T-cell (primary cell): ENCODE measurements at regions not wholly inside any gene's neighbourhood (a gene's known extent, or its start where the extent isn't known, plus 50 kb on each side); places are given as distances from the start of the nearest gene placed in this dataset.

Experiments used
- ATAC-seq, 4 experiments: fragments of 200-7000 bp in 3 of 4; fragments of 150-1000 bp in 1 of 4; cut with Tn5 transposase; replicated peaks in 1 of 4; 1 replicate in 3 of 4; 2 replicates in 1 of 4; pipeline ENCODE4 v1.10.0; 2021; ENCODE audit warnings: moderate library complexity in 3 of 4, mild to moderate bottlenecking in 2 of 4, moderate number of reproducible peaks in 1 of 4
- CTCF ChIA-PET, 2 donors: fragments of 300-600 bp; sonication (Branson Sonifier 250); formaldehyde crosslinking; loops; one replicate each; lab custom pipeline; 2022; ENCODE audit warnings: antibody characterized with exemption in 2 of 2; lab: Charles Lee
- POLR2A ChIA-PET, 2 donors: fragments of 300-600 bp; sonication (Branson Sonifier 250); formaldehyde crosslinking; loops; one replicate each; lab custom pipeline; 2022; ENCODE audit warnings: antibody characterized with exemption in 2 of 2; lab: Charles Lee
- DNase-seq, 35 experiments: peaks; one replicate each; pipeline versions ENCODE4 v3.0.0 to v3.0.0-alpha.2; 2013 to 2023
- H3K27ac ChIP-seq: one replicate; pipeline ENCODE4 v1.5.1; 2013; ENCODE audit warnings: low read length
- H3K27me3 ChIP-seq, 2 experiments: replicated peaks in 1 of 2; 1 replicate in 1 of 2; 2 replicates in 1 of 2; pipeline versions ENCODE4 v1.6.1 to v1.7.0; 2013; ENCODE audit warnings: low read length in 1 of 2, mixed read lengths in 1 of 2; ENCODE audit not compliant: control insufficient read depth in 2 of 2, insufficient read depth in 2 of 2; ENCODE audit errors: extremely low read depth in 1 of 2
- H3K36me3 ChIP-seq, 2 donors: 1 replicate in 1 of 2; 2 replicates in 1 of 2; pipeline versions ENCODE4 v1.6.1 to v1.7.0; 2013; ENCODE audit warnings: low read length in 1 of 2; ENCODE audit not compliant: control insufficient read depth in 2 of 2, insufficient read depth in 1 of 2; ENCODE audit errors: extremely low read depth in 1 of 2
- H3K4me1 ChIP-seq, 2 experiments: 1 replicate in 1 of 2; 2 replicates in 1 of 2; pipeline versions ENCODE4 v1.6.1 to v1.7.0; 2013; ENCODE audit warnings: low read length in 2 of 2, mixed read lengths in 1 of 2; ENCODE audit not compliant: insufficient read depth in 2 of 2, control insufficient read depth in 1 of 2; ENCODE audit errors: extremely low read depth in 1 of 2
- H3K4me3 ChIP-seq, 2 donors: 1 replicate in 1 of 2; 2 replicates in 1 of 2; pipeline versions ENCODE4 v1.5.1 to v1.7.0; 2013; ENCODE audit warnings: mild to moderate bottlenecking in 2 of 2, low read length in 1 of 2, moderate library complexity in 1 of 2; ENCODE audit not compliant: control insufficient read depth in 1 of 2; ENCODE audit errors: extremely low read depth in 1 of 2
- H3K9me3 ChIP-seq: 2 replicates; pipeline ENCODE4 v1.7.0; 2013
- H3K27ac Mint-ChIP-seq, 2 donors: one replicate each; pipeline ENCODE4 v1.8.0; 2020 to 2021; ENCODE audit warnings: mild to moderate bottlenecking in 2 of 2, mixed read lengths in 2 of 2
- H3K27me3 Mint-ChIP-seq, 2 donors: one replicate each; pipeline ENCODE4 v1.8.0; 2021 to 2022; ENCODE audit warnings: mixed read lengths in 2 of 2
- H3K36me3 Mint-ChIP-seq: one replicate; pipeline ENCODE4 v1.8.0; 2021; ENCODE audit warnings: mixed read lengths
- H3K4me1 Mint-ChIP-seq, 3 donors: one replicate each; pipeline ENCODE4 v1.8.0; 2020 to 2022; ENCODE audit warnings: mixed read lengths in 3 of 3, mild to moderate bottlenecking in 1 of 3
- H3K4me3 Mint-ChIP-seq, 3 donors: one replicate each; pipeline ENCODE4 v1.8.0; 2020 to 2022; ENCODE audit warnings: mild to moderate bottlenecking in 3 of 3, mixed read lengths in 3 of 3, moderate library complexity in 3 of 3
- H3K9me3 Mint-ChIP-seq, 3 donors: one replicate each; pipeline ENCODE4 v1.8.0; 2020 to 2022; ENCODE audit warnings: mixed read lengths in 3 of 3
- WGBS: methylation state at CpG from one replicate; pipeline ENCODE4 v1.1.5; 2013; ENCODE audit warnings: missing lambda C conversion rate; ENCODE audit not compliant: insufficient coverage; 5-methylcytosine and 5-hydroxymethylcytosine counted together

DNA sequence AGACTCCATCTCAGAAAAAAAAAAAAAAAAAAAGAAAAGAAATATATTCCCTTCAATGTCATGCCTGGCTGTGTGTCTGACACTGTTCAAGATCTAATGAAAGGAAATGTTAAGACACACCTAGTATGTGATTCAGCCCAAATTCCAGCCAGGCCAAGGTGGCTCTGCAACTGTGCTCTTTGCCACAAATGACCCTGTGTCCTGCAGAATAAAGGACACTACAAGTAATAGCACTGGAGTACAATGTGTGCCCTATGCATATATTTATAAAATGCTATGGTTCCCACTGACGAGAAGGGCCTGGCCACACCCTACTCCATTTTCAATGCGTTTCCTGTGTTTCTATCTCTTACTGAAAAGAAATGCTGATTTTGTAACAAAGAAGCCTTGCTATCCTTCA lies 98.0 kb upstream of the SORBS2 start:
- no peaks in the 10 kb centered on the region for H3K9me3 ChIP-seq
- Mint-ChIP-seq H3K27me3 (peaks cover 0 to 6% of the 10 kb centered on the region in 2 donors), H3K36me3 (no peaks in the 10 kb centered on the region), H3K4me3 (no peak overlapping the region), H3K27ac (no peak overlapping the region), H3K9me3 (no peaks in the 10 kb centered on the region), H3K4me1 (no peaks in the 10 kb centered on the region)
- DNase-seq = no peak
- ChIA-PET CTCF (interaction anchor here in 1 of 2 donors (0.6 to 0.7 kb wide), 2 partner anchors 20 kb away, joined by 3 to 4 read pairs; no protein-coding TSS in a partner anchor), POLR2A (no interaction called here)
- no peak overlapping the region for H3K4me3 ChIP-seq
- H3K27me3 ChIP-seq = no peaks in the 10 kb centered on the region
- no peaks in the 10 kb centered on the region for H3K4me1 ChIP-seq
- no CpG with 5 or more reads among the region's 2 CpGs for whole genome bisulfite sequencing
- ATAC-seq = no peak
- H3K27ac ChIP-seq = no peak overlapping the region
- H3K36me3 ChIP-seq = no peaks in the 10 kb centered on the region

DNA sequence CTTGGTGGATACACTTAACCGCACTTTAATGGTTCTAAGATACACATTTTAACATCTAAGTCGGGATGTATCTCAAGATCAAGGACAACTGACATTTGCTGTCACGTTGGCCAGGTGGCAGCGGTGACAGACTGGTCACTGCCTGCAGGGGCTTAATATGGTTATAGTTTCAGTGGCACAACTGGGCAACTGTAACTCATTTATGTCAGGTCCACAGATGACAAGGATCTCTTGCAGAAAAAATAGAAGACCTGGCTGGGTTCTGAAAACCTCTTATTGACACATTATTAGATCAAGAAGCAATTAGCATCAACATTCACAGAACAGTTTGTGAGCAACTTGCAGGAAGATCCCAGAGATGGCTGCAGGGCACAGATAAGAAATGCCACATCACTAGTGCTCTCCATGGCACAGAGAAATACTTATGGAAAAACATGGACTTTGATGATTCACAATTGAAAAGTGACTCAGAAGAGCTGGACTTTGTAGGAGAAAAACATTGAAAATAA lies 99.6 kb upstream of the SORBS2 start:
- Histone ChIP-seq H3K27me3 (no peaks in the 10 kb centered on the region), H3K36me3 (no peaks in the 10 kb centered on the region), H3K4me3 (no peak overlapping the region), H3K4me1 (no peaks in the 10 kb centered on the region), H3K9me3 (no peaks in the 10 kb centered on the region), H3K27ac (no peak overlapping the region)
- DNase-seq (no peak), ATAC-seq (no peak)
- CTCF ChIA-PET = no interaction called here
- no peaks in the 10 kb centered on the region for H3K9me3 Mint-ChIP-seq
- H3K4me1 Mint-ChIP-seq = no peaks in the 10 kb centered on the region
- 90% methylated on average over 3 of the region's 4 CpGs for WGBS
- POLR2A ChIA-PET = no interaction called here
- peaks cover 3 to 6% of the 10 kb centered on the region in 2 donors for H3K27me3 Mint-ChIP-seq
- no peak overlapping the region for H3K4me3 Mint-ChIP-seq
- no peak overlapping the region for H3K27ac Mint-ChIP-seq
- H3K36me3 Mint-ChIP-seq = no peaks in the 10 kb centered on the region

DNA sequence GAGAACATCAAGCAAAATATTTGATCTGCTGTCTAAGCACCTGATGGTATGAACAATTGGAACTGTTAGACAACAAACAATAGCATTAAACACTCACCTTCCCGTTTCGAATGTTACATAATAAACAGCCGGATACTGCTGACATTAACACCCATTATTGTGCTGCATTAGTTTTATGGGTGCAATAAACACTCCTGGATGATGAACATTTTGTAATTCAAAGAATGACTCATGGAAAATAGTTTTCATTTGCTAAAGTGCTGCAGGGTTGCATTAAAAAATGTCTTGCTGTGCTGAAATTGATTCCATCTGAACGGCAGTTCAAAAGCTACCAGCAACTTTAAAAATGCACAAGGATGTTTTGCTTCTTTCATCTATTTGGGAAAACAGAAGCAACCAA lies 100.8 kb upstream of the SORBS2 start:
- Histone ChIP-seq H3K27me3 (no peaks in the 10 kb centered on the region), H3K4me1 (no peaks in the 10 kb centered on the region), H3K9me3 (no peaks in the 10 kb centered on the region), H3K27ac (no peak overlapping the region), H3K4me3 (no peak overlapping the region), H3K36me3 (no peaks in the 10 kb centered on the region)
- Mint-ChIP-seq H3K9me3 (no peaks in the 10 kb centered on the region), H3K36me3 (no peaks in the 10 kb centered on the region), H3K4me3 (no peak overlapping the region), H3K4me1 (no peaks in the 10 kb centered on the region), H3K27ac (no peak overlapping the region), H3K27me3 (peaks cover 2 to 3% of the 10 kb centered on the region in 2 donors)
- DNase-seq (no peak), ATAC-seq (no peak)
- no CpG with 5 or more reads among the region's 4 CpGs for WGBS
- ChIA-PET POLR2A (no interaction called here), CTCF (no interaction called here)

DNA sequence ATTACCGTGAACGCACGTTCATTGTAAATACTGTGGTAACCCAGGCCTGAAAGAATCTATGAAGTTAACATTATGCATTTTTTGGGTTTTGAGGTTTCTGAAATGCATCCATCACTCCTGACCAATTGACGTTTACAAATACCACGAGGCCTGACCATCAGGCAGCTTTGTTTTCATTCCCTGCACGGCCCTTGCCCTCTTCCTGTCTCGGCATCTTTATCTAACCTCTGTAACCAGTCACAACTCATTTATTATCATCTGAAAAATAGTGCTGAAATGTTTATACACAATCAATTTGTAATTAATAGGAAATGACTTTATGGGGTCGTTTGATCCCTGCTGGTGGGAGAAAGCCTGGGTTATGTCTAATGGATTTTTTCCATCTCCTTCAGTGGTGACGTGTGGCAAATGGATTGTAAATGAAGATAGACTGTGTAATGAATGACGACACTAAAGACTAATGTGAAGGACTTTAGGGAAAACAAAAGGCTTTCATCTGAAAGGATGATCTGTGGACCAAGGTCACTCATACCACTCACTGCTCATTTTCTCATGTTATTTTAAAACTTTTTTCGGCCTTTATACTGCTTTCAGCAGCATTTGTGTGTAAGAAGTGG lies 102.7 kb upstream of the SORBS2 start:
- Histone ChIP-seq H3K27me3 (no peaks in the 10 kb centered on the region), H3K9me3 (no peaks in the 10 kb centered on the region), H3K27ac (no peak overlapping the region), H3K4me3 (no peak overlapping the region), H3K36me3 (no peaks in the 10 kb centered on the region), H3K4me1 (no peaks in the 10 kb centered on the region)
- WGBS = 86% methylated on average over 4 of the region's 11 CpGs
- no peaks in the 10 kb centered on the region for H3K4me1 Mint-ChIP-seq
- no peak overlapping the region for H3K27ac Mint-ChIP-seq
- ChIA-PET POLR2A (no interaction called here), CTCF (no interaction called here)
- no peak for DNase-seq
- H3K36me3 Mint-ChIP-seq = no peaks in the 10 kb centered on the region
- ATAC-seq = no peak
- no peaks in the 10 kb centered on the region for H3K9me3 Mint-ChIP-seq
- peaks cover 3 to 4% of the 10 kb centered on the region in 2 donors for H3K27me3 Mint-ChIP-seq
- no peak overlapping the region for H3K4me3 Mint-ChIP-seq

DNA sequence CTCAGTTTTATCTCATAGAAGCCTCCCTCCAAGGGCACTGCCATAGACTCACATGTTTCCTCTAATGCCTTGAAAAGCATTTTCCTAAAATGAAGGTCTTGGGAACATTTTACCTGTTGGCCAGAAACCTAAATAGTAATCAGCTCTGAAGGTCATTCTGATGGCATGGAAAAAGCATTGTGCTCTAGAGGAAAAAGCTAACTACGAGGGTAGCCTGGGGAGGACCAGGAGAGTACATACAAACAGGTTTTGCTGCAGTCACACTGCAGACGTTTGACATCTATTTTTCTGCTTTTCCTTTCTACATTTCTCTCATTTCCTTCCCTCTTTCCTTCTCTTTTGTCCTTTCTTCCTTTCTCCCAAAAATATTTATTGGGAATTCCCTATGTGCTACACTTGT lies 103.3 kb upstream of the SORBS2 start:
- no peak for ATAC-seq
- no peaks in the 10 kb centered on the region for H3K36me3 ChIP-seq

DNA sequence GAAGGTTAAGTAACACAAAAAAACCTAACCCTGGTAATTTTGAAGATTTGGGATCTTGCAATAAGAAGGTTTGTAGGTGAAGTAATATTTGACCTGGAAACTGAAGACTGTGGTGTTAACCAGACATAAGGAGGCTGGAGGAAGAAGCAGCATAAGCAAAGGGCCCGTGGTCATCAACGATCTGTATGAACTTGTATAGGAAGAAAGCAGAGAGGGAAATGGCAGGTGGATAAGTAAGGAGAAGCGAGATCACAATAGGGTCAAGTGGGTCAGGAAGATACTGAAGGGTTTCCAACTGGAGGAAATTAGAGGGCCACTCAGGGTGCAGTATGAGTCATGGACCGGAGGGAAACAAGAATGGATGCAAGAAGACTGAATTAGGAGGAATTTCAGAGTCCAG lies 103.8 kb upstream of the SORBS2 start:
- Mint-ChIP-seq H3K27ac (no peak overlapping the region), H3K27me3 (peaks cover 3 to 4% of the 10 kb centered on the region in 2 donors), H3K4me1 (no peaks in the 10 kb centered on the region), H3K9me3 (no peaks in the 10 kb centered on the region), H3K4me3 (no peak overlapping the region), H3K36me3 (no peaks in the 10 kb centered on the region)
- no peak for ATAC-seq
- H3K4me3 ChIP-seq = no peak overlapping the region
- no peaks in the 10 kb centered on the region for H3K36me3 ChIP-seq
- no peaks in the 10 kb centered on the region for H3K9me3 ChIP-seq
- ChIA-PET CTCF (interaction anchor here in 1 of 2 donors (0.7 kb wide), 1 partner anchor 83 kb away, joined by 3 read pairs; no protein-coding TSS in a partner anchor), POLR2A (no interaction called here)
- no peak overlapping the region for H3K27ac ChIP-seq
- DNase-seq = no peak
- no peaks in the 10 kb centered on the region for H3K4me1 ChIP-seq
- no peaks in the 10 kb centered on the region for H3K27me3 ChIP-seq
- 68% methylated on average over 4 of the region's 4 CpGs for WGBS

More for the DNA sequence above, 103.3 kb upstream of the SORBS2 start:
- no peak overlapping the region for H3K27ac ChIP-seq
- Mint-ChIP-seq H3K27me3 (peaks cover 3 to 4% of the 10 kb centered on the region in 2 donors), H3K4me3 (no peak overlapping the region), H3K9me3 (no peaks in the 10 kb centered on the region), H3K27ac (no peak overlapping the region), H3K36me3 (no peaks in the 10 kb centered on the region), H3K4me1 (no peaks in the 10 kb centered on the region)
- POLR2A ChIA-PET = no interaction called here
- DNase-seq = no peak
- no peaks in the 10 kb centered on the region for H3K4me1 ChIP-seq
- WGBS = no CpG with 5 or more reads among the region's 2 CpGs
- H3K27me3 ChIP-seq = no peaks in the 10 kb centered on the region
- H3K4me3 ChIP-seq = no peak overlapping the region
- H3K9me3 ChIP-seq = no peaks in the 10 kb centered on the region
- CTCF ChIA-PET = interaction anchor here in 1 of 2 donors (0.7 kb wide), 1 partner anchor 84 kb away, joined by 3 read pairs; no protein-coding TSS in a partner anchor
